ENCODE measurements at regions not wholly inside any gene's neighbourhood (a gene's known extent, or its start where the extent isn't known, plus 50 kb on each side); places are given as distances from the start of the nearest gene placed in this dataset.

DNA sequence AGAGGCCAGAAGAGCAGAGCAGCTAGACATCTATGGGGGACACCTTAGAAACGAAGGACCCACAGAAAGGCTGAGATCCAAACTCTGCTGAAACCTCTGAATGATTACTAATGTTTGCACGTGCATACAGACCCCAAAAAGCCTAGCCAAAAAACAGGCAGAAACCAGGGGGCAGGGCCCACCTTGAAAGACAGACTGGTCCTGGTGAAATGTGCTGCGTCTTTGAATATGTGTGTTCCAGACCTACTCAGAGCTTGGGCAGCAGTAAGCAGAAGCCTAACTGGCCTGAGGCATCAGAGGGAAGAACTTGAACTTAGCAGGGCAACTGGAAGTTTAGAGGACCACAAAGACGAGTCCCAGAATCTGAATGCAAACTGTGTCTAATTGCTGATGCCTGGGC lies 251.8 kb downstream of the TEX36 start:
- intact Hi-C loops (cut with DNase I) = no loop called here
- no peak for FAIRE-seq
- Histone ChIP-seq H3K4me1 (no peaks in the 10 kb centered on the region), H3K36me3 (no peaks in the 10 kb centered on the region), H3K27me3 (no peaks in the 10 kb centered on the region), H3K9me3 (no peaks in the 10 kb centered on the region), H3K27ac (no peak overlapping the region), H3K4me3 (no peak overlapping the region)
- TF ChIP-seq, protein P1, sequence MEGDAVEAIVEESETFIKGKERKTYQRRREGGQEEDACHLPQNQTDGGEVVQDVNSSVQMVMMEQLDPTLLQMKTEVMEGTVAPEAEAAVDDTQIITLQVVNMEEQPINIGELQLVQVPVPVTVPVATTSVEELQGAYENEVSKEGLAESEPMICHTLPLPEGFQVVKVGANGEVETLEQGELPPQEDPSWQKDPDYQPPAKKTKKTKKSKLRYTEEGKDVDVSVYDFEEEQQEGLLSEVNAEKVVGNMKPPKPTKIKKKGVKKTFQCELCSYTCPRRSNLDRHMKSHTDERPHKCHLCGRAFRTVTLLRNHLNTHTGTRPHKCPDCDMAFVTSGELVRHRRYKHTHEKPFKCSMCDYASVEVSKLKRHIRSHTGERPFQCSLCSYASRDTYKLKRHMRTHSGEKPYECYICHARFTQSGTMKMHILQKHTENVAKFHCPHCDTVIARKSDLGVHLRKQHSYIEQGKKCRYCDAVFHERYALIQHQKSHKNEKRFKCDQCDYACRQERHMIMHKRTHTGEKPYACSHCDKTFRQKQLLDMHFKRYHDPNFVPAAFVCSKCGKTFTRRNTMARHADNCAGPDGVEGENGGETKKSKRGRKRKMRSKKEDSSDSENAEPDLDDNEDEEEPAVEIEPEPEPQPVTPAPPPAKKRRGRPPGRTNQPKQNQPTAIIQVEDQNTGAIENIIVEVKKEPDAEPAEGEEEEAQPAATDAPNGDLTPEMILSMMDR (IDR thresholded peaks at IDR 0.05) = no peak
- no peak for ATAC-seq
- no peak for DNase-seq
- 73 to 79% methylated on average over 4 of the region's 4 CpGs for WGBS, 2 donors

DNA sequence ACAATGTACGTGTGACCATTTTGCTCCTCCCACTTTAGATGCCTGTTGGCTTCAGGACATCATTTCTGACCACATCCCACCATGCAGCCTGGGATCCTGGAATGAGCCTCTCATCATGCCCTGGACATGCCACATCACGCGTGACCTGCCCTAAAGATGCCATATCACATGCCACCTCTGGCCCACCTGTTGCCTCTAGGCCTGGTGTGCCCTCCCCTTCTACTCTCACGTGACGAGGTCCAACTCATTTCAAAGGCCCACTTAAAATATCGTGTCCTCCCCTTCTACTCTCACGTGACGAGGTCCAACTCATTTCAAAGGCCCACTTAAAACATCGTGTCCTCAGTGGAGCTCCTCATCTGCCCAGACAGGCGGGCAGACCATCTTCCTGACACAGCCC lies 254.9 kb downstream of the TEX36 start:
- H3K36me3 ChIP-seq = no peaks in the 10 kb centered on the region
- no peaks in the 10 kb centered on the region for H3K4me1 ChIP-seq
- WGBS, 2 donors = 87 to 90% methylated on average over 10 of the region's 10 CpGs
- H3K9me3 ChIP-seq = no peaks in the 10 kb centered on the region
- H3K27me3 ChIP-seq = no peaks in the 10 kb centered on the region
- no peak for ATAC-seq
- H3K27ac ChIP-seq = no peak overlapping the region
- intact Hi-C loops (cut with DNase I) = no loop called here
- no peak for DNase-seq
- TF ChIP-seq, protein P1 (IDR thresholded peaks at IDR 0.05) = no peak
- no peak for FAIRE-seq
- no peak overlapping the region for H3K4me3 ChIP-seq

DNA sequence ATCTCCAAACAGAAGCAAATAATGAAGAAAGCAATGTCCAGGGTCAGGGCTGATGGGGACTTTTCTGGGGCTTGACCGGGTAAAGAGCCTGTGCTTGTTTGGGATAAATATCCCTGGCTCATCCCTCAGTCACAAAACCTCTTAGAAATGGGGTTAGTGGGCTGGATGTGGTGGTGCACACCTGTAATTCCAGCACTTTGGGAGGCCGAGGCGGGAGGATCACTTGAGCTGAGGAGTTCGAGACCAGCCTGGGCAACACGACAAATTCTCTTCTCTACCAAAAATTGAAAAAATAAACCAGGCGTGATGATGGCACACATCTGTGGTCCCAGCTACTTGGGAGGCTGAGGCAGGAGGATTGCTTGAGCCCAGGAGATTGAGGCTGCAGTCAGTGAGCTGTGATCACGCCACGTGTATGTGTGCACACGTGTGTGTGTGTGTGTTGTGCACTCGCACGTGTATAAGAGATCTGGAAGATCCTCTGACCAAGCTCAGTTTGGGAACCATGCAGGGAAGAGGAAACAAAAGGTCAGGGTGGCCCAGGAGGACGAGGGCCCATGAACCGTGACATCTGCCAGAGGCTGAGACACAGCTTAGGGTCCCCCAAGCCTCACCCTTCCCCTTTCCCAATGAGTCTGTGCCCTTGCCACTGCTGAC lies 258.6 kb downstream of the TEX36 start:
- WGBS, 2 donors = 79 to 90% methylated on average over 13 of the region's 13 CpGs
- FAIRE-seq = no peak
- no peak overlapping the region for H3K27ac ChIP-seq
- DNase-seq = no peak
- intact Hi-C loops (cut with DNase I) = no loop called here
- H3K4me1 ChIP-seq = no peaks in the 10 kb centered on the region
- TF ChIP-seq, protein P1 (IDR thresholded peaks at IDR 0.05) = no peak
- H3K9me3 ChIP-seq = no peaks in the 10 kb centered on the region
- H3K27me3 ChIP-seq = no peaks in the 10 kb centered on the region
- no peak for ATAC-seq
- no peaks in the 10 kb centered on the region for H3K36me3 ChIP-seq
- H3K4me3 ChIP-seq = no peak overlapping the region

DNA sequence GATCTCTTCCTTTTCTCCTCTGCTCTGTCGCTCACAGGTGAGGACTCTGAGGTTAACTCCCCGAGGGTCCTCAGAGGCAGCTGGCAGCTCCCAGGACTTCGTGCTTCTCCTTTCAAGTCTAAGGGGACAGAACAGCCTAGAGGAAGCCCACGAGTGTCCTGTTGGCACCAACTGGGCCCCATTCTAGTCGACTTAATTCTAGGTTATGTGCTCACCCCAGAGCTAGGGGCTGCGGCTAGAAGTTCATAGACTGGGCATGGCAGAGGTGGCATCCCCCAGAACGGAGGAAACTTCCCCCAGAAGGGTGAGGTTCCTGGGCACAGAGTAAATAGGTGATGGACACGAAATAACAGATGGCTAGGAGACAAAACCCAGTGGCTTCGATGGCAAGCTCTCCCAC lies 259.4 kb downstream of the TEX36 start:
- no peak for ATAC-seq
- no peak for FAIRE-seq

DNA sequence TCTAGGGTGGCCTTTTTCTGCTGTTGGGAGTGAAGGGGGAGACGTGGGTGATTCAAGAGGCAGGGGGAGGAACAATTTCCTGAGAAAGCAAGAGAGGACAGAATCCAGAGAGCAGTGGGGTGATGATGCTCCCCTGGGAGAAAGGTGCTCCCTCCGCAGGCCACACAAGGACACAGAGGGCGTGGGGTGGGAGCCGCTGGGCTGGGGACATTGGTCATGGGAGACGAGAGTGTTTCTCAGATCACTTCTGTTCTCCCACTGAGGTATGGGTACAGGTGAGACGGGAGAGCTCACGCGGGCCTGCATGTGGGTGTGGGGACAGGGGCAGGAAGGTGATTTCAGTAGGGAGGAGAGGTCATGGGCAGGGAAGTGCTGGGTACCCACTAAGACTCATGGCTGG lies 259.5 kb upstream of the CTBP2 start:
- intact Hi-C loops (cut with DNase I) = no loop called here
- ATAC-seq (no peak), DNase-seq (no peak), FAIRE-seq (no peak)
- TF ChIP-seq, protein P1 (IDR thresholded peaks at IDR 0.05) = no peak
- Histone ChIP-seq H3K9me3 (no peaks in the 10 kb centered on the region), H3K27ac (no peak overlapping the region), H3K4me3 (no peak overlapping the region), H3K4me1 (no peaks in the 10 kb centered on the region), H3K27me3 (no peaks in the 10 kb centered on the region), H3K36me3 (no peaks in the 10 kb centered on the region)
- WGBS, 2 donors = 89 to 95% methylated on average over 8 of the region's 8 CpGs

More for the DNA sequence above, 259.4 kb downstream of the TEX36 start:
- WGBS, 2 donors = 69 to 76% methylated on average over 9 of the region's 9 CpGs
- TF ChIP-seq, protein P1 (IDR thresholded peaks at IDR 0.05) = no peak
- intact Hi-C loops (cut with DNase I) = no loop called here
- no peaks in the 10 kb centered on the region for H3K27me3 ChIP-seq
- DNase-seq = no peak
- no peaks in the 10 kb centered on the region for H3K9me3 ChIP-seq
- H3K36me3 ChIP-seq = no peaks in the 10 kb centered on the region
- no peaks in the 10 kb centered on the region for H3K4me1 ChIP-seq
- no peak overlapping the region for H3K27ac ChIP-seq
- H3K4me3 ChIP-seq = no peak overlapping the region

Measured in pancreas (tissue), 10 donors.